GM04504 (cell line): ENCODE measurements at regions not wholly inside any gene's neighbourhood (a gene's known extent, or its start where the extent isn't known, plus 50 kb on each side); places are given as distances from the start of the nearest gene placed in this dataset.

Experiments
- DNase-seq: peaks from one replicate; pipeline ENCODE4 v3.0.0-alpha.2; 2012; ENCODE audit warnings: low read depth

DNA sequence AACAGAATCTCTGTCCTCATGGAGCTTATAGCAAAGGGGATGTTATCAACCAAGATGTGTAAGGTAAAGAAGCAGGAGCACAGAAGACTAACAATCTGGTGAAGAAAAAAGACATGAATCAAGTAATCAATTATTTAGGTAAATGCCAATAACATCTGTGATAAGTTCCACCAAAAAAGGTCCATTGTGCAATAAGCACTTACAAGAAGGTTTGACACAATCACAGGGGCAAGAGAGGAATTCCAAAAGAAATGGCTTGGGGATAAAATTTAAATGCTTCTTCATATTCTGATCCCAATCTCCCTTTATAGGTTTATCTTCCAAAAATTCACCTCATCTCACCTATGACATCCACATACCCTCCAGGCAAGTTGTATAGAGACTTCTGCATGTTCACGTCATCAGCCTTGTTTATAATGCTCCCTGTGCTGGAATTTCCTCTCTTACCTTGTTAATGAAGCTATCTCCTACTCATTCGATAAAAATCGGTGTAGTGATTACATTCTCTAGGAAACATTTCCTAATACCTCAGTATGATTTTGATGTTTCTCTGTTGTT lies 53.6 kb upstream of the DPT start:
- DNase-seq = no peak

DNA sequence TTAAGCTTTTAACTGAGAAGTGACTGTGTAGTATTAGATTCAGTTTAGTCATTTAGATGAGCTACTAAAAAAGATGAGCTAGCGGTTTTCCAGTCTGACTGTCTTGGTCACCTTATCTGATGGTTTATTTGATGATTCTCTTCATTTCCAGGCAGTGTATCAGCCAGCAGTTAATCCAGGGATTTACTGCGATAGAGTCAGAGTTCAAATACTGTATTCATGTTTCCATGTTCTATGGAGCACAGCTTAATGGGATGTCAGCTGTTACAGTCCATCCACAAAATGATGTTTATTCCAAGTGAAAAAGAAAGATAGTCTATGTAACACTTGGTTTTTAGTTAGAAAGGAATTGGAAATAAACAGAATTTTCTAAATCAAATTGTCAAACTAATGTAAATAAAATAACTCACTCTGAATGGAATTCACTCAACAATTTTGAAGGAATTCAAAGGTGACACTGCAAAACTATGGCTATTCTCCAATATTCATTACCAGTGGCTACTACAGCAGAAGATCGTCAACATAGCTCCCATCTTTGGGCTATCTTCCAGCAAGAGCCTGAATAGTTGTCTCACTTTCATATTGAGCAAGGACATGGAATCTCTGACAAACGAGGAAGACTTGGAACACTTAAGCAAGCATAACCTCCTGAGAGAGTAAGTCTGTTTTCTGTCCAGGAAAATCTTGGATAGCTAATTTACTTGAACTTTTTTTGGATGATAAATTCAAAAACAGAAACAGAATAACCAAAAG lies 54.6 kb upstream of the DPT start:
- peak; percentile 51 for DNase-seq

DNA sequence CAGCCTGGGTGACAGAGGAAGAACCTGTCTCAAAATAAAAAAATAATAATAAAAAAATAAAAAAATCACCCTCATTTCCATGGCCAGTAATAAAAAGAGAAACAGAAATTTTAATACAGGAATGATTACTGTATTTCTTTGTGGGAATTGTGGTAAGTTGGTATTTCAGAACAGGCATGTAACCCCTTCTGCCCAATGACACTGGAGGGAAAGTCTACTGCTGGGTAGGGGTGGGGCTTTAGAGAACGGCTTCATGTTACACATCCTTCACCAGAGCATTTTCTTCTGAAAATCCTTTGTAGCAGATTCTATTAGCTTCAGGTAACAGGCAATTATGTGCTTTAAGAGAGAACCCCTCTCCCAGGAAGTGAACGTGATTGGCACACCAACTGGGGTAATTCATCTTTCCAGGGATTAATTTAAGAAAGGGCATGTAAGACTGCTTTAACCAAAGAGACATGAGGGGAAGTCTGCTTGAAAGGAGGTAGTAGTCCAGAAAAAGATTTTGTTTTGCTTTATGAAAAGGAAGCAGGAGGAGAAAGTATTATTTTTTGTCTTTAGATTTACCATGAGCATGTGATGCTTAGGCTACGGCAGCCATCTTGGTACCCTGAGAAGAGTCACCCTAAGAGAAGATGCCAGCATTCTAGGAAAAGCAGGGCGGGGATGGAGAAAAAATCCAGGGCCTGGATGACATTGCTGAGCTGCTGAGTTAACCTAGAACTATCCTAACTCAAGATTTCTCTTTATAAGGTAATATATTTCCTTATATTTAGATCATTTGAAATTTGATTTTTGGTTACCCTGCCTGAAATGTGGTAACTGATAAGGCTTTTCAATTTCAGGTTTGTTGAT lies 57.7 kb upstream of the DPT start:
- no peak for DNase-seq

GRCh38 chr1:168788258-168788657 lies 59.3 kb upstream of the DPT start:
- DNase-seq = no peak

DNA sequence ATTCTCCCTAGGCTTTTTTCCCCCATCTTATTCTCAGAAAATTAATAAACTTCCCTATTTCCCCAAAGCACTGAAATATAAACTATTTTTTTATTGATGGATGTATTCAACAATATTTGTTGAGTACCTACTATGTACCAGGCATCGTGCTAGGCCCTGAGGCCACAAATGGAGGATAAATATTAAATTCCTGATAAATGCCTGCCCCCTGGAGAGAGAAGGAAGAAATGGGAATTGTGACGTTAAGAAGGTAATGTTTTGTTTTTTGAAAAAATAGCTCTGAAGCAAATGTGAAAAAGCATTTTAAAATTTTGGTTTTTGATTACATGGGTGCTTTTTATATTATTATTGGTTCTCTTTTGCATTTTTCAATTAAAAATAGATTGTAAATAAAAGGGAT lies 60.5 kb upstream of the DPT start:
- no peak for DNase-seq

- DNase-seq = no peak
These were observed 63.1 kb upstream of the DPT start for GRCh38 chr1:168792142-168792541.

- peak; percentile 7 for DNase-seq
These were observed 63.7 kb upstream of the DPT start for GRCh38 chr1:168792592-168793125.

DNA sequence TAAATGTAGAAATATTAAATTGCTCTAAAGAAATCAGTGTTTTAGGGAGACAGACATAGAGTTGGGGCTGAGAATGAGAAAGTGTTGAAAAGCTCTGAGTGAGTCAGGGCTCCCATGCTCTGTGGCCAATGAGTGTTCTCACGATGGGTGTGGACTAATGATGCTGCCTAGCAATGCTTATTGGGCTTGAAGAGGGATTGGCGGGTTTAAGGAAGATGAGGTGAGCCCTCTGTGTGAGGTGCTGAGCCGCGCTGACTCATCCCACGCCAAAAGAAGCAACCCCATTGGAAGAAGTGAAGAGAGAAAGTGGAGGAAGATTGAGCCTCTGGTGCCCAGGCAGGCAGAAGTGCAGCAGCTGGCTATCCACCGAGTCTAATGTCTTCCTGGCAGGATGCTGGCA lies 65.1 kb upstream of the DPT start:
- no peak for DNase-seq

GRCh38 chr1:168795681-168796080 lies 66.7 kb upstream of the DPT start:
- no peak for DNase-seq

- DNase-seq = no peak
These were observed 71.1 kb upstream of the DPT start for GRCh38 chr1:168799927-168800605.

DNA sequence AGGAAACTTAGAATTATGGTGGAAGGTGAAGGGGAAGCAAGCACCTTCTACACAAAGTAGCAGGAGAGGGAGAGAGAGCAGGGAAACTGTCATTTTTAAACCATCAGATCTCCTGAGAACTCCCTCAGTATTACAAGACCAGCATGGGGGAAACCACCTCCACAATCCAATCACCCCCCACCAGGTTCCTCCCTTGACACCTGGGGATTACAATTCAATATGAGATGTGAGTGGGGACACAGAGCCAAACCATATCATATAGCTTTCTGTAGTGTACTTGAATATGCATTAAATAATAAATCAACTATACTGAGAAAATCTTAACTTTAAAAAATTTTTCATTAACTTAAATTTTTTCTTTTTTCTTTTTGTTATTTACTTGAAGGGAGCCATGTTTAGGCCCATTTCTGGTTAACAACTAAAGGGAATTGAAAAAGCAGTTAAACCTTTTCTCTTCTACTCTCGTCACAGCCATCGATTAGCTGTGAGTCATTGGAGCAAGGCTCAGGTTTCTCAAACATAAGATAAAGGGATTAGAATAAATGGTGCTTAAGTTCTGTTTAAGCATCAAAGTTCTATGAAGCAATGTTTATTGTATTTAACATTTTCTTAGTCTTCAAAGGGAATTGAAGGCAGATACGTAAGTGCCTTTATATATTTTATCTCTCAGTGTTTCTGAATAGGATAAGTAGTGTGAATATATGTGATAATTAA lies 72.2 kb upstream of the DPT start:
- no peak for DNase-seq

- no peak for DNase-seq
These were observed 75.0 kb upstream of the DPT start for GRCh38 chr1:168803806-168804510.

- DNase-seq = no peak
These were observed 77.9 kb upstream of the DPT start for GRCh38 chr1:168806952-168807351.

DNA sequence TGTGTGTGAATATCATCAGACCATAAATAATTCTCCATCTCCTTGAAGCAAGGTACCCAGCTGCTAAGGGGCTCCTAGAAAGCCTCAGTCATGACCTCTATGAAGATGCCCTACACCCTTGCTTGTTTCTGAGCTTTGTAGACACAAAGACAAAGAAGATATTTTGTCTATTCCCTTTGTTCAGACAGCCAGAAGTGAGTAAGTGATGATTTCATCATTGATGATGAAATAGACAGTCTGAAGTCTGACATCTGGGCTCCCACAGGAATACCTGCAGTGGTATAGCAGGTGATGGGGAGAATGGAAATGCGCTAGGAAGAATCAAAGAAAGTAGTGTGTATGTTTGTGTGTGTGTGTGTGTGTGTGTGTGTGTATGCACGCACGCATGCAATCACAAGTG lies 82.2 kb upstream of the DPT start:
- DNase-seq = no peak

- DNase-seq = no peak
These were observed 90.7 kb upstream of the DPT start for GRCh38 chr1:168819668-168820067.

- no peak for DNase-seq
These were observed 92.4 kb upstream of the DPT start for GRCh38 chr1:168821434-168821833.

GRCh38 chr1:168822911-168823310 lies 93.9 kb upstream of the DPT start:
- DNase-seq = no peak

DNA sequence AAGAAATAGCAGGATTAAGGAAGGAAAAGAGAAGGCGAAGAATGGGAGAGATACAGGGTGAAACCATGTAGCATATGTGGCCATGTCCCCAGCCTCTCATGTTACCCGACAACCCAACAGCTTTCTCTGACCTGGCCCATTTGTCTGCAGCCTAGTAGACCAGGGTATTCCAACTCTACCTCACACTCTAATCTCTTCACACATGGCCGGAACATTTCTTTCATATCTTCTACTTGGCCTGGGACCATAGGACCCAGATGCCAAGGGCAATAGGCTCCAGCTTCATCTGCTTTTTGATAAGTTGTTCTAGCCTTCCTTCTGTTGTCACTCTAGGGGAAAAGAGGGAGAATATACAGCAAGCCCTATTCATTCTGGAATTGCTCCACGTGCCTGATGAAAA lies 95.0 kb upstream of the DPT start:
- no peak for DNase-seq

DNA sequence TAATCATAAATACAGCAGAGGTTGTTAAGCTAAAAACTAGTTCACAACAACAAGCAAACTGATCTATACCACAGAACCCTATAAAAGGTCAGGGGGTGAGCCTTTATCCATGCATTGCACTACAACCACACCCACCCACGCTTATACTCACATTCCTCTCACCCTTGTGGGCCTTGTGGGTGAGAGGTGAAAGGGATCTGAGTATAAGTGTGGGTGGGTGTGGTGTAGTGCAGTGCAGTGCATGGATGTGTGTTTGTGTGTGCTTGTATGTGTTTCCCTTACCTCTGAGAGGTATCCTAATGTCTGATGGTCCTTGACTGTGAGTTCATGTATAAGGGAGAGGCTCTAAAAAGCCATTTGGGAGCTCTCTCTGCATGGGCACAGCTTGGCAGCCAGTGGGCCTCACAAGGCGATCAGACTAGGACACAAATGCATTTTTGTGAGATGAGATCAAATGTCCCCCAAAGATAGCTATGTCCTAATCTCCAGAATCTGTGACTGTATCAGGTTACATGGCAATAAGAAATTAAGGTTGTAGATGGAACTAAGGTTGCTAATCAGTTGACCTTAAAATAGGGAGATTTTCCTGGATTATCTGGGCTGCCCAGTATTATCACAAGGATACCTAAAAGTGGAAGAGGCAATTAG lies 95.5 kb upstream of the DPT start:
- DNase-seq = no peak

GRCh38 chr1:168825129-168825528 lies 96.1 kb upstream of the DPT start:
- DNase-seq = no peak

DNA sequence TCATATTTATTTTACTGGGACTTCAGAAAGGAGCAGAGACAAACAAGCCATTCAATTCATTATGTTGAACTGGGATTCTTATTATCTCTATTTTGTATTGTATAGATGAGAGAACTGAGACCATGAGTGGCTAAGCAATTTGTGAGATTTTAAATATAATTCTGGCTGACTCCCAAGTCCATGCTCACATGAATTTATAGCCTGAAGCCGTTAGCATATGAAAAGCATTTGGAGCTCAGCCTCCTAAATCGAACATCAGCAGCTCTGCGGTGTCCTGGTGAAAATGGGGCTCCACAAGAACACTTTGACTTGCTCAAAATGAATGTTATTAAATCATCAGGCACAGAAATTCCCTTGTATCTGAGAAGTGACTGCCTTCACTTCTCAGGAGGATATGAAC lies 96.8 kb upstream of the DPT start:
- DNase-seq = no peak
